Aorta (tissue), 5 donors: ENCODE measurements at regions not wholly inside any gene's neighbourhood (a gene's known extent, or its start where the extent isn't known, plus 50 kb on each side); places are given as distances from the start of the nearest gene placed in this dataset.

Experiments
- ATAC-seq: fragments of 200-7000 bp; cut with Tn5 transposase; one replicate; pipeline ENCODE4 v1.9.1; 2022; ENCODE audit warnings: moderate library complexity; ENCODE audit not compliant: low FRiP score
- DNase-seq, 2 donors: peaks; one replicate each; pipeline ENCODE4 v3.0.0-alpha.2; 2020
- H3K27ac ChIP-seq, 2 donors: one replicate each; pipeline ENCODE4 v1.5.1; 2013; ENCODE audit warnings: low read length in 2 of 2, mild to moderate bottlenecking in 2 of 2, moderate library complexity in 2 of 2, control low read depth in 1 of 2, inconsistent platforms in 1 of 2, low read depth in 1 of 2
- H3K27me3 ChIP-seq, 2 donors: one replicate each; pipeline ENCODE4 v1.6.1; 2013; ENCODE audit warnings: control low read depth in 1 of 2, low read length in 1 of 2, mild to moderate bottlenecking in 1 of 2, moderate library complexity in 1 of 2; ENCODE audit not compliant: insufficient read depth in 2 of 2, control insufficient read depth in 1 of 2
- H3K36me3 ChIP-seq, 2 donors: one replicate each; pipeline ENCODE4 v1.6.1; 2013; ENCODE audit warnings: control low read depth in 1 of 2, low read length in 1 of 2, mild to moderate bottlenecking in 1 of 2; ENCODE audit not compliant: insufficient read depth in 2 of 2, control insufficient read depth in 1 of 2
- H3K4me1 ChIP-seq, 2 donors: one replicate each; pipeline ENCODE4 v1.6.1; 2013; ENCODE audit warnings: low read length in 2 of 2, control low read depth in 1 of 2, mild to moderate bottlenecking in 1 of 2, moderate library complexity in 1 of 2; ENCODE audit not compliant: insufficient read depth in 2 of 2, control insufficient read depth in 1 of 2
- H3K4me3 ChIP-seq, 2 donors: one replicate each; pipeline ENCODE4 v1.5.1; 2013; ENCODE audit warnings: low read length in 2 of 2, control low read depth in 1 of 2, mild to moderate bottlenecking in 1 of 2
- H3K9me3 ChIP-seq: one replicate; pipeline ENCODE4 v1.6.1; 2013; ENCODE audit warnings: mild to moderate bottlenecking, low read length; ENCODE audit not compliant: control insufficient read depth
- WGBS, 2 donors: extraction: QIAGEN DNeasy Blood & Tissue Kit; methylation state at CpG; one replicate each; pipeline ENCODE4 v1.1.7; 2013; 5-methylcytosine and 5-hydroxymethylcytosine counted together
- intact Hi-C, 2 donors: fragments of 100-400 bp; cut with DNase I; formaldehyde crosslinking; loops; one replicate each; pipeline versions ENCODE4 v1.14.2 to v1.15.0; 2022
- donor health status: healthy with polysubstance abuse.
- donor health status: Bipolar disorder and iron deficiency.
- donor health status: DM: no; HTN: no; CAD: no.
- donor health status: DM: no; HTN: no; CAD: no.
- donor health status: DM: yes; HTN: yes; CAD: no.

GRCh38 chr17:79183293-79184158 lies 108.9 kb downstream of the ENGASE start:
- H3K36me3 ChIP-seq = no peaks in the 10 kb centered on the region
- intact Hi-C loops = no loop called here
- WGBS, 2 donors = 0 to 1% methylated on average over 86 to 93 of the region's 93 CpGs
- no peak overlapping the region for H3K27ac ChIP-seq
- ATAC-seq (no peak), DNase-seq (no peak)
- no peak overlapping the region for H3K4me3 ChIP-seq
- no peaks in the 10 kb centered on the region for H3K27me3 ChIP-seq
- H3K4me1 ChIP-seq = no peaks in the 10 kb centered on the region
- H3K9me3 ChIP-seq = peaks cover 2% of the 10 kb centered on the region

- no peak overlapping the region for H3K4me3 ChIP-seq
- no peaks in the 10 kb centered on the region for H3K4me1 ChIP-seq
- H3K27ac ChIP-seq = no peak overlapping the region
- DNase-seq = no peak
- ATAC-seq = no peak
- peaks cover 4% of the 10 kb centered on the region for H3K9me3 ChIP-seq
- WGBS, 2 donors = 2% methylated on average over 9 to 43 of the region's 43 CpGs
- H3K36me3 ChIP-seq = no peaks in the 10 kb centered on the region
- intact Hi-C loops = no loop called here
- no peaks in the 10 kb centered on the region for H3K27me3 ChIP-seq
Observed at GRCh38 chr17:79183043-79183292, 108.3 kb downstream of the ENGASE start.

GRCh38 chr17:79182176-79183042 lies 107.8 kb downstream of the ENGASE start:
- DNase-seq (no peak), ATAC-seq (no peak)
- intact Hi-C loops = no loop called here
- 4 to 6% methylated on average over 52 to 68 of the region's 68 CpGs for WGBS, 2 donors
- H3K4me3 ChIP-seq = no peak overlapping the region
- H3K4me1 ChIP-seq = no peaks in the 10 kb centered on the region
- H3K9me3 ChIP-seq = peaks cover 4% of the 10 kb centered on the region
- no peaks in the 10 kb centered on the region for H3K27me3 ChIP-seq
- no peaks in the 10 kb centered on the region for H3K36me3 ChIP-seq
- H3K27ac ChIP-seq = no peak overlapping the region

- ATAC-seq (no peak), DNase-seq (no peak)
- H3K27me3 ChIP-seq = no peaks in the 10 kb centered on the region
- no peaks in the 10 kb centered on the region for H3K36me3 ChIP-seq
- H3K27ac ChIP-seq = no peak overlapping the region
- 74 to 77% methylated on average over 20 of the region's 20 CpGs for WGBS, 2 donors
- intact Hi-C loops = no loop called here
- peaks cover 4% of the 10 kb centered on the region for H3K9me3 ChIP-seq
- no peak overlapping the region for H3K4me3 ChIP-seq
- H3K4me1 ChIP-seq = no peaks in the 10 kb centered on the region
Observed at GRCh38 chr17:79180358-79181005, 105.9 kb downstream of the ENGASE start.

GRCh38 chr17:79179334-79179733 lies 104.7 kb downstream of the ENGASE start:
- H3K9me3 ChIP-seq = peaks cover 4% of the 10 kb centered on the region
- H3K27ac ChIP-seq = no peak overlapping the region
- no peak overlapping the region for H3K4me3 ChIP-seq
- 86 to 89% methylated on average over 16 of the region's 16 CpGs for WGBS, 2 donors
- DNase-seq = no peak
- no peaks in the 10 kb centered on the region for H3K4me1 ChIP-seq
- ATAC-seq = no peak
- H3K27me3 ChIP-seq = no peaks in the 10 kb centered on the region
- intact Hi-C loops = no loop called here
- H3K36me3 ChIP-seq = no peaks in the 10 kb centered on the region

GRCh38 chr17:79177877-79178276 lies 103.3 kb downstream of the ENGASE start:
- H3K4me3 ChIP-seq = no peak overlapping the region
- no peak overlapping the region for H3K27ac ChIP-seq
- H3K27me3 ChIP-seq = no peaks in the 10 kb centered on the region
- DNase-seq (no peak), ATAC-seq (no peak)
- H3K36me3 ChIP-seq = no peaks in the 10 kb centered on the region
- intact Hi-C loops = no loop called here
- WGBS, 2 donors = 67 to 68% methylated on average over 20 of the region's 20 CpGs
- H3K9me3 ChIP-seq = peaks cover 4% of the 10 kb centered on the region
- no peaks in the 10 kb centered on the region for H3K4me1 ChIP-seq

GRCh38 chr17:79176792-79177601 lies 102.4 kb downstream of the ENGASE start:
- no peak for DNase-seq
- no peak overlapping the region for H3K27ac ChIP-seq
- no peaks in the 10 kb centered on the region for H3K27me3 ChIP-seq
- intact Hi-C loops = no loop called here
- peaks cover 4% of the 10 kb centered on the region for H3K9me3 ChIP-seq
- no peak for ATAC-seq
- H3K4me1 ChIP-seq = no peaks in the 10 kb centered on the region
- WGBS, 2 donors = 55 to 56% methylated on average over 21 of the region's 21 CpGs
- no peak overlapping the region for H3K4me3 ChIP-seq
- H3K36me3 ChIP-seq = no peaks in the 10 kb centered on the region
